Mesendoderm (in vitro differentiated cells): ENCODE measurements at regions not wholly inside any gene's neighbourhood (a gene's known extent, or its start where the extent isn't known, plus 50 kb on each side); places are given as distances from the start of the nearest gene placed in this dataset.
A peak's percentile ranks its signal among the peaks of the same experiment; 100 is the strongest.

Experiments
- DNase-seq: peaks from one replicate; pipeline ENCODE4 v3.0.0; 2013
- H2AK5ac ChIP-seq: 2 replicates; pipeline ENCODE4 v1.6.1; 2013; ENCODE audit warnings: low read length, inconsistent platforms
- H2BK120ac ChIP-seq: 2 replicates; pipeline ENCODE4 v1.6.1; 2013; ENCODE audit warnings: low read depth, mild to moderate bottlenecking, low read length, moderate library complexity, mixed read lengths
- H2BK15ac ChIP-seq: replicated peaks from 2 replicates; pipeline ENCODE4 v1.6.1; 2013; ENCODE audit warnings: low read depth, mild to moderate bottlenecking, moderate library complexity
- H2BK5ac ChIP-seq: 2 replicates; pipeline ENCODE4 v1.6.1; 2013; ENCODE audit warnings: low read length, inconsistent platforms
- H3K18ac ChIP-seq: 2 replicates; pipeline ENCODE4 v1.6.1; 2013; ENCODE audit warnings: mild to moderate bottlenecking, low read length, mixed read lengths
- H3K23ac ChIP-seq: one replicate; pipeline ENCODE4 v1.6.1; 2013; ENCODE audit warnings: low read length
- H3K27ac ChIP-seq: 2 replicates; pipeline ENCODE4 v1.5.1; 2013; ENCODE audit warnings: low read depth, mild to moderate bottlenecking, inconsistent platforms, low read length, moderate library complexity
- H3K27me3 ChIP-seq: 2 replicates; pipeline ENCODE4 v1.6.1; 2013; ENCODE audit warnings: low read length, control low read depth, mild to moderate bottlenecking, inconsistent platforms; ENCODE audit not compliant: insufficient read depth, poor library complexity
- H3K36me3 ChIP-seq: 2 replicates; pipeline ENCODE4 v1.6.1; 2013; ENCODE audit warnings: low read length, inconsistent platforms; ENCODE audit not compliant: control insufficient read depth, insufficient read depth
- H3K4ac ChIP-seq: one replicate; pipeline ENCODE4 v1.6.1; 2013; ENCODE audit warnings: low read depth, mild to moderate bottlenecking, low read length, moderate library complexity
- H3K4me1 ChIP-seq: 2 replicates; pipeline ENCODE4 v1.6.1; 2013; ENCODE audit warnings: low read depth, low read length, inconsistent platforms; ENCODE audit not compliant: control insufficient read depth
- H3K4me2 ChIP-seq: 2 replicates; pipeline ENCODE4 v1.6.1; 2013; ENCODE audit warnings: low read length
- H3K4me3 ChIP-seq: 2 replicates; pipeline ENCODE4 v1.5.1; 2013; ENCODE audit warnings: mild to moderate bottlenecking, low read length
- H3K56ac ChIP-seq: one replicate; pipeline ENCODE4 v1.6.1; 2013; ENCODE audit warnings: low read length
- H3K79me1 ChIP-seq: 2 replicates; pipeline ENCODE4 v1.6.1; 2013; ENCODE audit warnings: low read length, inconsistent platforms
- H3K79me2 ChIP-seq: 2 replicates; pipeline ENCODE4 v1.6.1; 2013; ENCODE audit warnings: mild to moderate bottlenecking, low read length; ENCODE audit not compliant: control insufficient read depth, insufficient read depth
- H3K9ac ChIP-seq: 2 replicates; pipeline ENCODE4 v1.6.1; 2013; ENCODE audit warnings: low read length, inconsistent platforms
- H4K5ac ChIP-seq: one replicate; pipeline ENCODE4 v1.6.1; 2013; ENCODE audit warnings: low read length
- H4K8ac ChIP-seq: one replicate; pipeline ENCODE4 v1.6.1; 2013; ENCODE audit warnings: low read depth, mild to moderate bottlenecking, control low read depth, low read length, moderate library complexity
- WGBS: extraction: QIAGEN DNeasy Blood & Tissue Kit; methylation state at CpG from one replicate; pipeline ENCODE4 v1.1.7; 2013; ENCODE audit warnings: low lambda C conversion rate, missing lambda C conversion rate; ENCODE audit not compliant: insufficient coverage; ENCODE audit errors: extremely low coverage; 5-methylcytosine and 5-hydroxymethylcytosine counted together

DNA sequence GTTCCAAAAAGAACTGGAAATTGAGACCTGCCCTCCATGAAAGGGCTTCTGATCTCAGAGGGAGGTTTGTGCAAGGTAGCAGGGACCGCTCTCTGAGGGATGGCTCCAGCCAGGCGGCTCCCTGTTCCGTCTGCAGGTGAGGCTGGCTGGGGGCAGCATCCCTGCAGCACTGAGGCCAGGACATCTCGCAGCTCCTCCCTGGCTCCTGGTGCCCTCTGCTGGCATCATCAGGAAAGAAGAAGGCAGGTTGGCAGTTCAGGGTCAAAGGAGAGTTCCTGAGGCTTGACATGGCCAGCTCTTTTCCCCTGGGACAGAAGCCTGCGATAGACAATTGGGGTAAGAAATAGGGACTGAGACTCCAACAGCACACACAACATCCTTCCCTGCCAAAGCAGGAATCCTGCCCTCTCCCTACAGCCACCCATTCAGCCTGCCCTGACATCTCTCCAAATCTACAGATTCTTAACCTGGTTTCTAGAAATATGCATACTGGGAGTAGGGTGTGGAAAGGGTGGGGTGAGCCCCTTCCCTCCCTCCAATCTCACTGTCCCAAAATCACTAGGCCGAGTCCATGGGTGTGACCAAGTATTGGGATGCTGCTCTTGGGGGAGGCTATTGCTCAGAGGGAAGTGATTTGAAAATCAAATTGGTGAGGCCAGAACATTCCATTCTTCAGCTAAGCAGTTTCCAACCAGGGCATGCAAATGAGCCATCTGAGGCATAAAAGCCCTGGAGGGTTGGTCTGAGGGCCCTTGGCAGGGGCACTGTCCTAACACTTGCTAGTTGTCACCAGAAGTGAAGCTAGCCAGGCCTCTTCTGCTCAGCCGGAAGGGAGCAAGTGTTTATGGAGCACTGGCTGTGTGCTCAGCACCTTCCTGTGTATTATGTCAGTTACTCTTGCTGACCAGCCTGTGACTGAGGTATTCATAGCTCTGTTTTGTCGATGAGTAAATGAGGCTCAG lies 185.4 kb downstream of the TFCP2L1 start:
- H2BK5ac ChIP-seq, result no peak overlapping the region
- H3K4me1 ChIP-seq, result no peaks in the 10 kb centered on the region
- no peaks in the 10 kb centered on the region for H3K79me2 ChIP-seq
- H3K4me3 ChIP-seq, result no peak overlapping the region
- H3K4ac ChIP-seq, result no peak overlapping the region
- DNase-seq, result peak; percentile 57
- H3K4me2 ChIP-seq, result no peak overlapping the region
- H3K36me3 ChIP-seq, result no peaks in the 10 kb centered on the region
- H3K27ac ChIP-seq, result no peak overlapping the region
- WGBS, result no CpG with 5 or more reads among the region's 8 CpGs
- no peak overlapping the region for H2BK120ac ChIP-seq
- no peak overlapping the region for H3K56ac ChIP-seq
- no peak overlapping the region for H4K5ac ChIP-seq
- H3K23ac ChIP-seq, result no peak overlapping the region
- H2BK15ac ChIP-seq, result no peak overlapping the region
- H3K79me1 ChIP-seq, result no peaks in the 10 kb centered on the region
- H3K9ac ChIP-seq, result no peak overlapping the region
- H3K18ac ChIP-seq, result no peak overlapping the region
- no peak overlapping the region for H4K8ac ChIP-seq
- no peak overlapping the region for H2AK5ac ChIP-seq
- no peaks in the 10 kb centered on the region for H3K27me3 ChIP-seq

DNA sequence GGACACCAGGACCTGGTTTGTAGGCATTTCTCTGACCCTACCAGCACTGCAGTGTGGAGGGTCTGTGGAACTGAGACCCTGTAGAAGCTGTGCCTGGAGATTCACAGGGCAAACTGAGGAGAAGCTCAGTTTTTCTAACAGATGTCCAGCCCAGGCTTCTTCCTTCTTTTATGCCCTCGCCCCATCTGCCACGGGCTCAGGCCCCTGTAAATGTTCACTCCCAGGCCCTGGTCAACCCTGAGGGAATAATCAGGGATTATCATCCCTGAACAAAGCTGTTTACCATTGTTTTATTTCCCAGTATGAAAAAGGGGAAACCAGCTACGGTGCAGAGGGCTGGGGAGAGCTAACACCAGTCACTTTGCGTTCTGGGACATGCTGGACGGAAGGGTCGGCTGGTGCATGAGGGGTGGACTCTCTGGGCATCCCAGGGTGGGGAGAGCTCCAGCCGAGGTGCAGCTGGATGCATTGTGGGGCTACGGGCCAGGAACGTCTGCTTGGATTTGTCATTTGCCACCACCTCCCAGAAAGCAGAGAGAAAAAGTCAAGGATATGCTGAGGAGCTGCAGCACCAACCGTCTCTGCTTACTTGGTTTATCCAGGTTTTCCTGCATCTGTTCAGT lies 183.8 kb downstream of the TFCP2L1 start:
- H3K36me3 ChIP-seq, result no peaks in the 10 kb centered on the region
- no peak overlapping the region for H2AK5ac ChIP-seq
- no peaks in the 10 kb centered on the region for H3K79me1 ChIP-seq
- no peak overlapping the region for H3K56ac ChIP-seq
- H3K18ac ChIP-seq, result no peak overlapping the region
- no peak overlapping the region for H3K4ac ChIP-seq
- no peak overlapping the region for H3K4me3 ChIP-seq
- no peak overlapping the region for H2BK15ac ChIP-seq
- peak overlapping the region; percentile 89 for H3K23ac ChIP-seq
- no peak overlapping the region for H3K4me2 ChIP-seq
- no peak for DNase-seq
- H3K9ac ChIP-seq, result no peak overlapping the region
- no peak overlapping the region for H2BK5ac ChIP-seq
- H3K27ac ChIP-seq, result no peak overlapping the region
- no peak overlapping the region for H2BK120ac ChIP-seq
- H3K79me2 ChIP-seq, result no peaks in the 10 kb centered on the region
- no peaks in the 10 kb centered on the region for H3K27me3 ChIP-seq
- H4K5ac ChIP-seq, result no peak overlapping the region
- H3K4me1 ChIP-seq, result no peaks in the 10 kb centered on the region
- no CpG with 5 or more reads among the region's 10 CpGs for WGBS
- H4K8ac ChIP-seq, result no peak overlapping the region

DNA sequence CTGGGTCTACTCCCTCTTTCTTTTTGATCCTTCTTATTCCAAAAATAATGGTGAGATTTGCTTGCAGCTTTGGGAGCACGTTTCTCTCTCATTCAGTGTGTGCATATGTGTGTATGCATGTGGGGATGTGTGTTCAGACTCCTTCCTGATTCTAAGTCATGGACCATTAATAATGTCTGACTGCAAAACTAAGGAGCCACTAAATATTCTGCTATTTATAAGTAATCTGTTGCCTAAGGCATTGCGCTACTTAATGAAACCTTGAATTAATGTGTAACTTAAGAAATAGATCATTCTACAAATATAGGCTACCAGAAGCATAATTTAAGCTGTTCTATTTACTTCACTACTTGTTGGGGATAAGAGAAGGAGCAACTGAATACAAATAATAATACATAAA lies 182.1 kb downstream of the TFCP2L1 start:
- Histone ChIP-seq H3K27ac (no peak overlapping the region), H2AK5ac (no peak overlapping the region), H3K23ac (no peak overlapping the region), H3K79me2 (no peaks in the 10 kb centered on the region), H4K5ac (no peak overlapping the region), H3K4me2 (no peak overlapping the region), H3K9ac (no peak overlapping the region), H2BK15ac (no peak overlapping the region), H4K8ac (no peak overlapping the region), H3K18ac (no peak overlapping the region), H3K27me3 (no peaks in the 10 kb centered on the region), H3K4me1 (no peaks in the 10 kb centered on the region), H2BK5ac (no peak overlapping the region), H2BK120ac (no peak overlapping the region), H3K4me3 (no peak overlapping the region), H3K56ac (no peak overlapping the region), H3K4ac (no peak overlapping the region), H3K36me3 (no peaks in the 10 kb centered on the region), H3K79me1 (no peaks in the 10 kb centered on the region)
- no peak for DNase-seq
- WGBS, result no CpG with 5 or more reads among the region's 2 CpGs

DNA sequence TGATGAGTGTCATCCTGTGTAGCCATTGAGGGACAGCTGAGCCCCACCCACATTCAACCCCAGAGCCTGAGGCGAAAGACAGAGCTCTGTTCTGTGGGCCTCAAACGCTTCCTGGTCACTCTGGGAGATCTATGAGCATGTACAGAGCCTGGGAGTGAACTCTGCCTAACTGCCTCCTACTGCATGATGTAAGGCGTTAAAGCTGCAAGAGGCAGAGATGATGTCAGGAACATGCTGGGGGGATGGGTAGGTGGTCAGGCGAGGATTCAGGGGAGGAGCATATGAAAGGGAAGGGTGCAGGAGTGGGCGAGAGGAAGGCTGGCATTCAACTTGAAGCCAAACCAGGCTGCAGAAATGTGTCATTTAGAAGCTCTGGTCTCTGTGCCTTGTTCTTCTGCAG lies 181.0 kb downstream of the TFCP2L1 start:
- Histone ChIP-seq H2BK120ac (no peak overlapping the region), H3K4me3 (no peak overlapping the region), H3K27me3 (no peaks in the 10 kb centered on the region), H3K4me1 (no peaks in the 10 kb centered on the region), H3K56ac (no peak overlapping the region), H4K8ac (no peak overlapping the region), H3K79me2 (no peaks in the 10 kb centered on the region), H2BK15ac (no peak overlapping the region), H3K4me2 (no peak overlapping the region), H3K27ac (no peak overlapping the region), H2BK5ac (no peak overlapping the region), H3K23ac (no peak overlapping the region), H2AK5ac (no peak overlapping the region), H3K4ac (no peak overlapping the region), H4K5ac (no peak overlapping the region), H3K18ac (no peak overlapping the region), H3K9ac (no peak overlapping the region), H3K79me1 (no peaks in the 10 kb centered on the region), H3K36me3 (no peaks in the 10 kb centered on the region)
- DNase-seq, result peak; percentile 42
- no CpG with 5 or more reads among the region's 5 CpGs for WGBS

DNA sequence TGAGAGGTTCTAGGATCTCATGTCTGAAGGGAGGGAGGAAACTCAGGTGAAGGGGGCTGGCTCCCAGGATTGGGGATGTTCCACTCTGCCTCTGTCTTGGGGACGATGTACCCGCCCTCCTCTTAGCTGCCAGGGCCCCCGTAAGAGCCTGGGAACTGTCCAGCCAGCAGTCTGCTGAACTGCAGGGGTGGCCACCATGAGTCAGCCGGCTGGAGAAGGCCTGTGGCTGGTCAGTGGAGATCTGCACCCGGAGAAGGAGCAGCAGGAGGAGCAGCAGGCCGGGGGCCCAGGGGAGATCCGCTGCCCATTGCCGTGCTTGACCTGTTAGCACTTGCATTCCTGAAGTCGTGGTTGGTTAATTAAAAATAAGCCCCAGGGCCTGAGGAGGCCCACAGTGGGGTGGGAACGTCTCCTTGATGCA lies 180.3 kb downstream of the TFCP2L1 start:
- peak; percentile 21 for DNase-seq
- no peaks in the 10 kb centered on the region for H3K79me1 ChIP-seq
- H3K4me1 ChIP-seq, result no peaks in the 10 kb centered on the region
- no peak overlapping the region for H3K56ac ChIP-seq
- no peak overlapping the region for H3K23ac ChIP-seq
- H3K27ac ChIP-seq, result no peak overlapping the region
- no peak overlapping the region for H3K9ac ChIP-seq
- no peak overlapping the region for H2AK5ac ChIP-seq
- no peaks in the 10 kb centered on the region for H3K36me3 ChIP-seq
- no CpG with 5 or more reads among the region's 10 CpGs for WGBS
- H4K5ac ChIP-seq, result no peak overlapping the region
- H3K4me3 ChIP-seq, result no peak overlapping the region
- H2BK15ac ChIP-seq, result no peak overlapping the region
- H2BK120ac ChIP-seq, result no peak overlapping the region
- no peak overlapping the region for H3K4me2 ChIP-seq
- H4K8ac ChIP-seq, result no peak overlapping the region
- no peaks in the 10 kb centered on the region for H3K27me3 ChIP-seq
- H2BK5ac ChIP-seq, result no peak overlapping the region
- H3K79me2 ChIP-seq, result no peaks in the 10 kb centered on the region
- H3K4ac ChIP-seq, result no peak overlapping the region
- H3K18ac ChIP-seq, result no peak overlapping the region
